KMS-11 (cell line): ENCODE measurements at regions not wholly inside any gene's neighbourhood (a gene's known extent, or its start where the extent isn't known, plus 50 kb on each side); places are given as distances from the start of the nearest gene placed in this dataset.

Experiments
- H2AFZ ChIP-seq: fragments of 200-600 bp; sonication (generic); 2 replicates; pipeline ENCODE4 v1.6.1; 2016; ENCODE audit warnings: antibody characterized with exemption, mixed run types, low read depth
- H3K27ac ChIP-seq: fragments of 200-600 bp; sonication (generic); 2 replicates; pipeline ENCODE4 v1.6.1; 2016; ENCODE audit warnings: mild to moderate bottlenecking, mixed run types
- H3K27me3 ChIP-seq: fragments of 200-600 bp; sonication (generic); 2 replicates; pipeline ENCODE4 v1.6.1; 2017; ENCODE audit warnings: mild to moderate bottlenecking, low read depth, mixed run types, moderate library complexity; ENCODE audit not compliant: insufficient read depth
- H3K36me3 ChIP-seq: fragments of 200-600 bp; sonication (generic); 2 replicates; pipeline ENCODE4 v1.6.1; 2017; ENCODE audit warnings: mild to moderate bottlenecking, mixed run types; ENCODE audit not compliant: insufficient read depth
- H3K4me1 ChIP-seq: fragments of 200-600 bp; sonication (generic); 2 replicates; pipeline ENCODE4 v1.6.1; 2016; ENCODE audit warnings: mild to moderate bottlenecking, low read depth, mixed run types; ENCODE audit not compliant: poor library complexity, severe bottlenecking
- H3K4me2 ChIP-seq: fragments of 200-600 bp; sonication (generic); 2 replicates; pipeline ENCODE4 v1.7.0; 2016; ENCODE audit warnings: mild to moderate bottlenecking, mixed run types
- H3K4me3 ChIP-seq: fragments of 200-600 bp; sonication (generic); IDR thresholded peaks from 2 replicates; pipeline ENCODE4 v1.6.1; 2017; ENCODE audit warnings: low read depth, low read length, mixed read lengths; ENCODE audit not compliant: insufficient read depth
- H3K79me2 ChIP-seq: fragments of 200-600 bp; sonication (generic); 2 replicates; pipeline ENCODE4 v1.6.1; 2016; ENCODE audit warnings: low read depth, mixed run types; ENCODE audit not compliant: insufficient read depth
- H3K9ac ChIP-seq: fragments of 200-600 bp; sonication (generic); 2 replicates; pipeline ENCODE4 v1.6.1; 2016; ENCODE audit warnings: mild to moderate bottlenecking, mixed run types
- H4K20me1 ChIP-seq: fragments of 200-600 bp; sonication (generic); 2 replicates; pipeline ENCODE4 v1.6.1; 2016; ENCODE audit warnings: mild to moderate bottlenecking, mixed run types; ENCODE audit not compliant: insufficient read depth
- TF ChIP-seq, protein P1 (sequence below): fragments of 200-600 bp; sonication (generic); conservative IDR thresholded peaks from 2 replicates; pipeline ENCODE4 v1.6.1; 2017; ENCODE audit warnings: low read depth, mild to moderate bottlenecking, antibody characterized with exemption, low read length, moderate library complexity, mixed read lengths

DNA sequence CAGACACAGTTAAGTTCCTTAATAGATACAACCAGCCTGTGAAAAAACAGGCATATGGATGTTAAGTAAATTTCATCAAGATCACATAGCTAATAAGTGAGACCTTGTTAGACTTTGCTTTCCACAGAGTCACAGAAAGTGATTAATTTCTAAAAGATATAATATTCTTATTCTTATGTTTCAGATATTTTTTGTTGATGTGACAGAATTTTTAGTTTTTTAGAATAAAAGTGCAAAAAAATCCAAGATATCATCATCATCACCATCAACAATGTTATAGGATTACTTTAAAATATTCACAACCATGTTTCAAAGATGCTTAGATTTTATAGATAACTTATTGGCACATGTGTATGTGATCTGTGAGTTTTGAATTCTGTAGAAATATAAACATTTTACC, 132.3 kb upstream of the ITGA4 start:
- Histone ChIP-seq H3K4me1 (no peaks in the 10 kb centered on the region), H3K79me2 (no peaks in the 10 kb centered on the region), H3K27me3 (no peaks in the 10 kb centered on the region), H3K4me3 (no peak overlapping the region), H3K9ac (no peak overlapping the region), H3K36me3 (no peaks in the 10 kb centered on the region), H4K20me1 (no peaks in the 10 kb centered on the region), H3K27ac (no peak overlapping the region), H2AFZ (no peak overlapping the region), H3K4me2 (no peak overlapping the region)
- TF ChIP-seq, protein P1, sequence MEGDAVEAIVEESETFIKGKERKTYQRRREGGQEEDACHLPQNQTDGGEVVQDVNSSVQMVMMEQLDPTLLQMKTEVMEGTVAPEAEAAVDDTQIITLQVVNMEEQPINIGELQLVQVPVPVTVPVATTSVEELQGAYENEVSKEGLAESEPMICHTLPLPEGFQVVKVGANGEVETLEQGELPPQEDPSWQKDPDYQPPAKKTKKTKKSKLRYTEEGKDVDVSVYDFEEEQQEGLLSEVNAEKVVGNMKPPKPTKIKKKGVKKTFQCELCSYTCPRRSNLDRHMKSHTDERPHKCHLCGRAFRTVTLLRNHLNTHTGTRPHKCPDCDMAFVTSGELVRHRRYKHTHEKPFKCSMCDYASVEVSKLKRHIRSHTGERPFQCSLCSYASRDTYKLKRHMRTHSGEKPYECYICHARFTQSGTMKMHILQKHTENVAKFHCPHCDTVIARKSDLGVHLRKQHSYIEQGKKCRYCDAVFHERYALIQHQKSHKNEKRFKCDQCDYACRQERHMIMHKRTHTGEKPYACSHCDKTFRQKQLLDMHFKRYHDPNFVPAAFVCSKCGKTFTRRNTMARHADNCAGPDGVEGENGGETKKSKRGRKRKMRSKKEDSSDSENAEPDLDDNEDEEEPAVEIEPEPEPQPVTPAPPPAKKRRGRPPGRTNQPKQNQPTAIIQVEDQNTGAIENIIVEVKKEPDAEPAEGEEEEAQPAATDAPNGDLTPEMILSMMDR, result no peak

DNA sequence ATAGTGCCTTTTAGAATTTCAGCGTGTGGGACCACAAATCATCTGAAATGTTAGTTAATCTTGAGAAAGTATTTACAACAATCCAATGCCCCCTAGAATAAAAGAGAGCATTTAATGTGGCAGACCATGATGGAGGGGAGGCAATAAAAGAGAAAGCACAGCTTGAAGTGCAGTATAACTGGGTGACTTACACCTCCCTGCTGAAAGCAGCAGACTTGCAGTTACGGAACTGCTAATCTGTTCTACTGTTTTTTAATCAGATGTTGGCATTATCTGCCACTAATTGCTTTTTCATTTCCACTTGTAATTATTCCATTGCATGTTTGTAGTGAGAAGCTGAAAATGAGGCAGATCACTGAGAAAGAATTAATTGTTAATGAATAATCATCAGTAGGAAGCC, 130.5 kb upstream of the ITGA4 start:
- Histone ChIP-seq H3K4me2 (no peak overlapping the region), H3K4me3 (no peak overlapping the region), H3K9ac (no peak overlapping the region), H2AFZ (no peak overlapping the region), H4K20me1 (no peaks in the 10 kb centered on the region), H3K79me2 (no peaks in the 10 kb centered on the region), H3K27ac (no peak overlapping the region), H3K4me1 (no peaks in the 10 kb centered on the region), H3K36me3 (no peaks in the 10 kb centered on the region), H3K27me3 (no peaks in the 10 kb centered on the region)
- TF ChIP-seq, protein P1, result no peak

- no peak overlapping the region for H2AFZ ChIP-seq
- H4K20me1 ChIP-seq, result no peaks in the 10 kb centered on the region
- H3K9ac ChIP-seq, result no peak overlapping the region
- no peak overlapping the region for H3K27ac ChIP-seq
- H3K4me3 ChIP-seq, result no peak overlapping the region
- H3K4me1 ChIP-seq, result no peaks in the 10 kb centered on the region
- H3K79me2 ChIP-seq, result no peaks in the 10 kb centered on the region
- no peaks in the 10 kb centered on the region for H3K36me3 ChIP-seq
- TF ChIP-seq, protein P1, result no peak
- no peak overlapping the region for H3K4me2 ChIP-seq
- H3K27me3 ChIP-seq, result no peaks in the 10 kb centered on the region
These were observed 126.9 kb upstream of the ITGA4 start for GRCh38 chr2:181330286-181330685.

DNA sequence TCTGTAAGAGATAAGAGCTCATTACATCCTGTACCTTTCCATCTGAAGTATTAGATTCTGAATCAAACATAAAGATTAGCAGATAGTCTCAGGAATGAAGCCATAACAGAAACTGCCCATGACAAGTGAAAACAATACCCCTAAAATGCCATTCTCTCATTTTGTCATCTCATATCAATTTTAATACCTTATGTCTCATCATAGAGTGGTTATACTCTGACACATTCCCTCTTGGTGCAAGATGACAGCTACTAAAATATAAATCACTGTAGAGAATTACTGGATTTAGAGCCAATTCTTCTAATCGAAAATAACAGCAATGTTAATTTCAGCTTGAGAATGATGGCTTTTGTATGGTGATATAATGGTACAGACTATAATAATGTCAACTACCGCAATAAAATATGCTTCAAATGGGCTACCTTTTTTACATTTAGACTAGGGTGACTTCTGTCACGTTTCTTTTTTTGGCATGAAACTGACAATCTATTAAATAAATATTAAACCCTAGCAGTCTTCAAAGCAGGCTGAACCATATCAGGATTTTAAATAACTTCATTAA, 125.1 kb upstream of the ITGA4 start:
- no peak overlapping the region for H3K27ac ChIP-seq
- H4K20me1 ChIP-seq, result no peaks in the 10 kb centered on the region
- H3K4me3 ChIP-seq, result no peak overlapping the region
- TF ChIP-seq, protein P1, result no peak
- H3K79me2 ChIP-seq, result no peaks in the 10 kb centered on the region
- no peak overlapping the region for H2AFZ ChIP-seq
- no peaks in the 10 kb centered on the region for H3K36me3 ChIP-seq
- H3K4me1 ChIP-seq, result no peaks in the 10 kb centered on the region
- no peaks in the 10 kb centered on the region for H3K27me3 ChIP-seq
- no peak overlapping the region for H3K9ac ChIP-seq
- H3K4me2 ChIP-seq, result no peak overlapping the region
